HEK293 (cell line): ENCODE measurements at regions not wholly inside any gene's neighbourhood (a gene's known extent, or its start where the extent isn't known, plus 50 kb on each side); places are given as distances from the start of the nearest gene placed in this dataset.

Experiments
- CTCF ChIA-PET: fragments of 350-600 bp; formaldehyde crosslinking; extraction: SDS; loops from one replicate; lab custom pipeline; 2021; ENCODE audit warnings: antibody characterized with exemption; lab: Yijun Ruan, JAX
- POLR2A ChIA-PET: fragments of 300-600 bp; formaldehyde crosslinking; extraction: SDS; loops from one replicate; lab custom pipeline; 2020; ENCODE audit warnings: antibody characterized with exemption, inconsistent platforms; lab: Yijun Ruan, JAX
- H3K27ac ChIP-seq: fragments of 200-500 bp; sonication (Bioruptor generic); 2 replicates; pipeline ENCODE4 v1.5.1; 2014; ENCODE audit warnings: low read depth, low read length, control low read depth, inconsistent platforms; ENCODE audit errors: extremely low read depth
- H3K36me3 ChIP-seq, 2 experiments: fragments of 200-500 bp in 1 of 2; sonication (Bioruptor generic) in 1 of 2; 1 replicate in 1 of 2; 2 replicates in 1 of 2; pipeline ENCODE4 v1.5.1; 2014 to 2017; ENCODE audit warnings: inconsistent platforms in 2 of 2, low read length in 2 of 2; ENCODE audit not compliant: control insufficient read depth in 2 of 2, insufficient read depth in 1 of 2
- H3K4me1 ChIP-seq: fragments of 200-500 bp; sonication (Bioruptor generic); 2 replicates; pipeline ENCODE4 v1.5.1; 2014; ENCODE audit warnings: mild to moderate bottlenecking, low read length, inconsistent platforms; ENCODE audit not compliant: control insufficient read depth, insufficient read depth
- H3K4me3 ChIP-seq: 2 replicates; pipeline ENCODE4 v1.5.1; 2011; ENCODE audit warnings: low read depth, mild to moderate bottlenecking, control low read depth, low read length, moderate library complexity
- H3K9me3 ChIP-seq: fragments of 200-500 bp; sonication (Bioruptor generic); 2 replicates; pipeline ENCODE4 v1.5.1; 2014; ENCODE audit warnings: low read depth, low read length, inconsistent platforms; ENCODE audit not compliant: control insufficient read depth, insufficient read depth
- ATF2 ChIP-seq: fragments of 450-650 bp; formaldehyde crosslinking; IDR thresholded peaks from 2 replicates; pipeline ENCODE4 v1.5.1; 2016; ENCODE audit warnings: missing biosample characterization, missing genetic modification characterization, low read depth
- CTCF ChIP-seq: fragments of 450-650 bp; formaldehyde crosslinking; IDR thresholded peaks from 2 replicates; pipeline ENCODE4 v1.5.1; 2016; ENCODE audit warnings: missing biosample characterization, missing genetic modification characterization
- GFI1B ChIP-seq: fragments of 450-650 bp; formaldehyde crosslinking; IDR thresholded peaks from 2 replicates; pipeline ENCODE4 v1.5.1; 2016; ENCODE audit warnings: missing biosample characterization, missing genetic modification characterization
- GLI4 ChIP-seq: fragments of 450-650 bp; formaldehyde crosslinking; IDR thresholded peaks from 2 replicates; pipeline ENCODE4 v1.5.1; 2016; ENCODE audit warnings: missing biosample characterization, missing genetic modification characterization
- HOXA7 ChIP-seq: sonication (generic); formaldehyde crosslinking; IDR thresholded peaks from 2 replicates; pipeline ENCODE4 v1.8.1; 2022; ENCODE audit warnings: missing genetic modification reagents, borderline replicate concordance
- KLF10 ChIP-seq: fragments of 450-650 bp; IDR thresholded peaks from 2 replicates; pipeline ENCODE4 v1.5.1; 2018; ENCODE audit warnings: missing biosample characterization, mild to moderate bottlenecking, missing genetic modification characterization
- RBAK ChIP-seq: fragments of 450-650 bp; formaldehyde crosslinking; IDR thresholded peaks from 2 replicates; pipeline ENCODE4 v1.5.1; 2016; ENCODE audit warnings: missing biosample characterization, missing genetic modification characterization
- SALL2 ChIP-seq: fragments of 450-650 bp; formaldehyde crosslinking; IDR thresholded peaks from 2 replicates; pipeline ENCODE4 v1.5.0; 2017; ENCODE audit warnings: missing biosample characterization, mild to moderate bottlenecking, missing genetic modification characterization, borderline replicate concordance
- YY1 ChIP-seq: fragments of 450-650 bp; formaldehyde crosslinking; IDR thresholded peaks from 2 replicates; pipeline ENCODE4 v1.5.1; 2018; ENCODE audit warnings: missing biosample characterization, missing genetic modification characterization
- ZBTB8A ChIP-seq: fragments of 450-650 bp; formaldehyde crosslinking; IDR thresholded peaks from 2 replicates; pipeline ENCODE4 v1.5.1; 2016; ENCODE audit warnings: missing biosample characterization, missing genetic modification characterization
- ZFP37 ChIP-seq: fragments of 450-650 bp; formaldehyde crosslinking; IDR thresholded peaks from 2 replicates; pipeline ENCODE4 v1.5.1; 2016; ENCODE audit warnings: missing biosample characterization, missing genetic modification characterization
- ZIC2 ChIP-seq: fragments of 450-650 bp; formaldehyde crosslinking; IDR thresholded peaks from 2 replicates; pipeline ENCODE4 v1.5.1; 2016; ENCODE audit warnings: missing biosample characterization, missing genetic modification characterization
- ZNF133 ChIP-seq: fragments of 450-650 bp; formaldehyde crosslinking; IDR thresholded peaks from 2 replicates; pipeline ENCODE4 v1.5.1; 2016; ENCODE audit warnings: missing biosample characterization, missing genetic modification characterization
- ZNF18 ChIP-seq: fragments of 450-650 bp; formaldehyde crosslinking; IDR thresholded peaks from 2 replicates; pipeline ENCODE4 v1.5.1; 2016; ENCODE audit warnings: missing biosample characterization, missing genetic modification characterization
- ZNF202 ChIP-seq: fragments of 450-650 bp; formaldehyde crosslinking; IDR thresholded peaks from 2 replicates; pipeline ENCODE4 v1.5.1; 2016; ENCODE audit warnings: missing biosample characterization, missing genetic modification characterization, borderline replicate concordance
- ZNF211 ChIP-seq: fragments of 450-650 bp; formaldehyde crosslinking; IDR thresholded peaks from 2 replicates; pipeline ENCODE4 v1.5.1; 2016; ENCODE audit warnings: low read depth, missing biosample characterization, missing genetic modification characterization
- ZNF221 ChIP-seq: fragments of 450-650 bp; formaldehyde crosslinking; IDR thresholded peaks from 2 replicates; pipeline ENCODE4 v1.5.1; 2017; ENCODE audit warnings: missing biosample characterization, missing genetic modification characterization, borderline replicate concordance
- ZNF23 ChIP-seq: fragments of 450-650 bp; formaldehyde crosslinking; IDR thresholded peaks from 2 replicates; pipeline ENCODE4 v1.5.1; 2016; ENCODE audit warnings: missing biosample characterization, missing genetic modification characterization, borderline replicate concordance
- ZNF266 ChIP-seq: fragments of 450-650 bp; formaldehyde crosslinking; IDR thresholded peaks from 2 replicates; pipeline ENCODE4 v1.5.1; 2016; ENCODE audit warnings: missing biosample characterization, missing genetic modification characterization, low read depth
- ZNF350 ChIP-seq: fragments of 450-650 bp; formaldehyde crosslinking; IDR thresholded peaks from 2 replicates; pipeline ENCODE4 v1.5.0; 2017; ENCODE audit warnings: missing biosample characterization, mild to moderate bottlenecking, missing genetic modification characterization
- ZNF449 ChIP-seq: fragments of 450-650 bp; formaldehyde crosslinking; IDR thresholded peaks from 2 replicates; pipeline ENCODE4 v1.5.1; 2017; ENCODE audit warnings: missing biosample characterization, mild to moderate bottlenecking, missing genetic modification characterization, moderate library complexity
- ZNF529 ChIP-seq: fragments of 450-650 bp; formaldehyde crosslinking; IDR thresholded peaks from 2 replicates; pipeline ENCODE4 v1.5.1; 2017; ENCODE audit warnings: missing genetic modification characterization, missing biosample characterization; ENCODE audit not compliant: insufficient replicate concordance
- ZNF555 ChIP-seq: fragments of 450-650 bp; formaldehyde crosslinking; conservative IDR thresholded peaks from 2 replicates; pipeline ENCODE4 v1.5.1; 2017; ENCODE audit warnings: missing biosample characterization, mild to moderate bottlenecking, missing genetic modification characterization, inconsistent platforms
- ZNF558 ChIP-seq: fragments of 450-650 bp; formaldehyde crosslinking; IDR thresholded peaks from 2 replicates; pipeline ENCODE4 v1.5.1; 2016; ENCODE audit warnings: missing biosample characterization, missing genetic modification characterization
- ZNF600 ChIP-seq: fragments of 450-650 bp; formaldehyde crosslinking; IDR thresholded peaks from 2 replicates; pipeline ENCODE4 v1.5.1; 2016; ENCODE audit warnings: missing biosample characterization, missing genetic modification characterization
- ZNF692 ChIP-seq: fragments of 450-650 bp; formaldehyde crosslinking; IDR thresholded peaks from 2 replicates; pipeline ENCODE4 v1.5.1; 2016; ENCODE audit warnings: missing biosample characterization, missing genetic modification characterization
- ZNF747 ChIP-seq: fragments of 450-650 bp; formaldehyde crosslinking; IDR thresholded peaks from 2 replicates; pipeline ENCODE4 v1.5.1; 2016; ENCODE audit warnings: missing biosample characterization, missing genetic modification characterization
- ZSCAN16 ChIP-seq: fragments of 450-650 bp; formaldehyde crosslinking; IDR thresholded peaks from 2 replicates; pipeline ENCODE4 v1.5.1; 2016; ENCODE audit warnings: missing biosample characterization, missing genetic modification characterization
- ZSCAN4 ChIP-seq: fragments of 450-650 bp; formaldehyde crosslinking; IDR thresholded peaks from 2 replicates; pipeline ENCODE4 v1.5.1; 2017; ENCODE audit warnings: missing biosample characterization, missing genetic modification characterization

- Histone ChIP-seq H3K4me3 (no peak overlapping the region), H3K9me3 (no peaks in the 10 kb centered on the region), H3K4me1 (no peaks in the 10 kb centered on the region), H3K27ac (no peak overlapping the region), H3K36me3 (no peaks in the 10 kb centered on the region)
- POLR2A ChIA-PET = no interaction called here
- TF ChIP-seq ATF2 = no peak
- TF ChIP-seq ZSCAN16 (tag by site-specific recombination) = no peak
- no peak for TF ChIP-seq ZNF555 (tag by site-specific recombination)
- TF ChIP-seq HOXA7 (CRISPR knock-in tag) = no peak
- TF ChIP-seq ZSCAN4 = no peak
- no peak for TF ChIP-seq ZNF266 (tag by site-specific recombination)
- TF ChIP-seq GLI4 (tag by site-specific recombination) = no peak
- TF ChIP-seq GFI1B (tag by site-specific recombination) = no peak
- TF ChIP-seq ZNF350 (tag by site-specific recombination) = no peak
- TF ChIP-seq ZNF449 (tag by site-specific recombination) = no peak
- TF ChIP-seq ZNF529 (tag by site-specific recombination) = no peak
- TF ChIP-seq ZNF18 (tag by site-specific recombination) = no peak
- no peak for TF ChIP-seq CTCF (tag by site-specific recombination)
- no peak for TF ChIP-seq ZNF221 (tag by site-specific recombination)
- no peak for TF ChIP-seq SALL2 (tag by site-specific recombination)
- CTCF ChIA-PET = no interaction called here
These were observed 877.8 kb upstream of the ATXN7L3B start for GRCh38 chr12:73659802-73660201.

- ChIA-PET POLR2A (no interaction called here), CTCF (no interaction called here)
- TF ChIP-seq ZNF23 (tag by site-specific recombination) (no peak), ZFP37 (tag by site-specific recombination) (no peak), ZBTB8A (no peak), KLF10 (no peak), ZIC2 (tag by site-specific recombination) (no peak), ZNF133 (no peak), ZNF558 (no peak), ZNF692 (tag by site-specific recombination) (no peak), SALL2 (tag by site-specific recombination) (no peak), ZNF600 (no peak), ZNF202 (tag by site-specific recombination) (no peak), ZNF747 (tag by site-specific recombination) (no peak), ZNF211 (tag by site-specific recombination) (no peak), YY1 (tag by site-specific recombination) (no peak), RBAK (tag by site-specific recombination) (no peak)
These were observed 872.4 kb upstream of the ATXN7L3B start for GRCh38 chr12:73665193-73665592.

More at GRCh38 chr12:73665193-73665592, 872.4 kb upstream of the ATXN7L3B start:
- Histone ChIP-seq H3K4me3 (no peak overlapping the region), H3K36me3 (no peaks in the 10 kb centered on the region), H3K27ac (no peak overlapping the region), H3K9me3 (no peaks in the 10 kb centered on the region), H3K4me1 (no peaks in the 10 kb centered on the region)
